H1 (cell line): ENCODE measurements at regions not wholly inside any gene's neighbourhood (a gene's known extent, or its start where the extent isn't known, plus 50 kb on each side); places are given as distances from the start of the nearest gene placed in this dataset.

Experiments used
- CTCF ChIA-PET: fragments of 300-600 bp; sonication (Branson Sonifier 250); formaldehyde crosslinking; loops from one replicate; lab custom pipeline; 2021; ENCODE audit not compliant: partially characterized antibody; lab: Charles Lee
- POLR2A ChIA-PET: fragments of 300-600 bp; sonication (Branson Sonifier 250); formaldehyde crosslinking; loops from one replicate; lab custom pipeline; 2021; ENCODE audit warnings: inconsistent platforms; ENCODE audit not compliant: partially characterized antibody; lab: Charles Lee
- DNase-seq, 2 experiments: peaks; one replicate each; pipeline versions ENCODE4 v3.0.0 to v3.0.0-alpha.2; 2010 to 2022; ENCODE audit warnings: low spot score in 2 of 2, low read depth in 1 of 2, mixed read lengths in 1 of 2
- FAIRE-seq: peaks from 2 replicates; lab custom pipeline; 2011; peaks lifted over from hg19 to GRCh38; lab: Jason Lieb, UNC
- H2AFZ ChIP-seq: 2 replicates; pipeline ENCODE4 v1.8.1; 2012; ENCODE audit warnings: low read length, inconsistent platforms
- H2AK5ac ChIP-seq: 2 replicates; pipeline ENCODE4 v1.6.1; 2013; ENCODE audit warnings: low read depth, low read length
- H2BK120ac ChIP-seq: replicated peaks from 2 replicates; pipeline ENCODE3; 2013; ENCODE audit warnings: low read depth, low read length, inconsistent platforms
- H2BK12ac ChIP-seq: 2 replicates; pipeline ENCODE4 v1.6.1; 2013; ENCODE audit warnings: low read depth, low read length
- H2BK15ac ChIP-seq: 2 replicates; pipeline ENCODE4 v1.6.1; 2013; ENCODE audit warnings: low read length
- H2BK20ac ChIP-seq: 2 replicates; pipeline ENCODE4 v1.6.1; 2013; ENCODE audit warnings: low read length
- H2BK5ac ChIP-seq: 2 replicates; pipeline ENCODE4 v1.6.1; 2013; ENCODE audit warnings: low read depth, low read length
- H3K14ac ChIP-seq: 2 replicates; pipeline ENCODE4 v1.6.1; 2013; ENCODE audit warnings: inconsistent platforms; ENCODE audit not compliant: insufficient read length
- H3K18ac ChIP-seq: 2 replicates; pipeline ENCODE4 v1.6.1; 2013; ENCODE audit warnings: low read length; ENCODE audit errors: extremely low read depth
- H3K23ac ChIP-seq: 2 replicates; pipeline ENCODE4 v1.6.1; 2013; ENCODE audit warnings: inconsistent platforms; ENCODE audit not compliant: insufficient read length
- H3K23me2 ChIP-seq: 2 replicates; pipeline ENCODE4 v1.6.1; 2013; ENCODE audit warnings: low read depth, low read length
- H3K27ac ChIP-seq: 2 replicates; pipeline ENCODE4 v1.6.1; 2011; ENCODE audit warnings: low read depth, low read length, inconsistent platforms
- H3K27me3 ChIP-seq, 4 experiments: replicated peaks in 1 of 4; 1 replicate in 1 of 4; 2 replicates in 3 of 4; pipeline versions ENCODE4 v1.6.1 to v1.8.1; 2011 to 2013; ENCODE audit warnings: low read length in 3 of 4, mild to moderate bottlenecking in 3 of 4, inconsistent platforms in 2 of 4, mixed read lengths in 2 of 4, moderate library complexity in 1 of 4; ENCODE audit not compliant: control insufficient read depth in 3 of 4, insufficient read depth in 3 of 4; ENCODE audit errors: extremely low read depth in 1 of 4
- H3K36me3 ChIP-seq, 4 experiments: 2 replicates each; pipeline versions ENCODE4 v1.6.1 to v1.8.1; 2011 to 2013; ENCODE audit warnings: mild to moderate bottlenecking in 4 of 4, low read length in 3 of 4, moderate library complexity in 2 of 4, control low read depth in 1 of 4, inconsistent platforms in 1 of 4; ENCODE audit not compliant: insufficient read depth in 4 of 4, control insufficient read depth in 2 of 4
- H3K4ac ChIP-seq: replicated peaks from 2 replicates; pipeline ENCODE3; 2013; ENCODE audit warnings: low read length, low read depth, mixed read lengths, inconsistent platforms; ENCODE audit not compliant: insufficient read length
- H3K4me1 ChIP-seq, 4 experiments: replicated peaks in 1 of 4; 1 replicate in 1 of 4; 2 replicates in 3 of 4; pipeline versions ENCODE4 v1.6.1 to v1.8.1; 2011 to 2013; ENCODE audit warnings: low read length in 3 of 4, inconsistent platforms in 2 of 4, mixed read lengths in 1 of 4; ENCODE audit not compliant: insufficient read depth in 4 of 4, control insufficient read depth in 3 of 4
- H3K4me2 ChIP-seq, 2 experiments: 2 replicates each; pipeline versions ENCODE4 v1.6.1 to v1.8.1; 2011 to 2013; ENCODE audit warnings: low read depth in 2 of 2, low read length in 2 of 2, control low read depth in 1 of 2, inconsistent platforms in 1 of 2, mild to moderate bottlenecking in 1 of 2; ENCODE audit not compliant: insufficient read depth in 1 of 2
- H3K4me3 ChIP-seq, 4 experiments: fragments of 200-600, 300-600 bp in 1 of 4; sonication (generic), shearing (Covaris generic), sonication (Bioruptor Twin) in 1 of 4; 2 replicates each; pipeline versions ENCODE4 v1.5.1 to v1.8.1; 2011 to 2016; ENCODE audit warnings: low read length in 4 of 4, low read depth in 3 of 4, control low read depth in 2 of 4, inconsistent platforms in 2 of 4, mild to moderate bottlenecking in 2 of 4, mixed read lengths in 1 of 4, moderate library complexity in 1 of 4; ENCODE audit not compliant: insufficient read depth in 2 of 4; ENCODE audit errors: extremely low read depth in 1 of 4
- H3K56ac ChIP-seq: replicated peaks from 2 replicates; pipeline ENCODE3; 2013; ENCODE audit warnings: low read depth, mild to moderate bottlenecking, mixed read lengths, low read length, inconsistent platforms; ENCODE audit not compliant: insufficient read length
- H3K79me1 ChIP-seq: 2 replicates; pipeline ENCODE4 v1.6.1; 2013; ENCODE audit warnings: low read depth, low read length, control low read depth
- H3K79me2 ChIP-seq, 2 experiments: 2 replicates each; pipeline versions ENCODE4 v1.6.1 to v1.8.1; 2012 to 2013; ENCODE audit warnings: low read length in 2 of 2, mild to moderate bottlenecking in 2 of 2, inconsistent platforms in 1 of 2; ENCODE audit not compliant: insufficient read depth in 2 of 2, control insufficient read depth in 1 of 2
- H3K9ac ChIP-seq, 4 experiments: replicated peaks in 1 of 4; 1 replicate in 1 of 4; 2 replicates in 3 of 4; pipeline versions ENCODE4 v1.6.1 to v1.8.1; 2011 to 2013; ENCODE audit warnings: low read depth in 3 of 4, low read length in 3 of 4, control low read depth in 2 of 4, mild to moderate bottlenecking in 2 of 4, moderate library complexity in 2 of 4, inconsistent platforms in 1 of 4; ENCODE audit errors: extremely low read depth in 1 of 4
- H3K9me3 ChIP-seq, 2 experiments: 2 replicates each; pipeline versions ENCODE4 v1.6.1 to v1.8.1; 2012 to 2013; ENCODE audit warnings: mild to moderate bottlenecking in 2 of 2, moderate library complexity in 2 of 2, control low read depth in 1 of 2, inconsistent platforms in 1 of 2, low read depth in 1 of 2, low read length in 1 of 2, mixed read lengths in 1 of 2; ENCODE audit not compliant: insufficient read depth in 2 of 2
- H4K20me1 ChIP-seq, 2 experiments: replicated peaks in 1 of 2; 2 replicates each; pipeline versions ENCODE3 to v1.8.1; 2011 to 2013; ENCODE audit warnings: inconsistent platforms in 2 of 2, low read length in 2 of 2, mild to moderate bottlenecking in 1 of 2; ENCODE audit not compliant: insufficient read depth in 2 of 2, control insufficient read depth in 1 of 2
- H4K5ac ChIP-seq: 2 replicates; pipeline ENCODE4 v1.6.1; 2013; ENCODE audit warnings: low read length, low read depth, mixed read lengths, inconsistent platforms; ENCODE audit not compliant: insufficient read length
- H4K8ac ChIP-seq: 2 replicates; pipeline ENCODE4 v1.8.0; 2013; ENCODE audit warnings: mild to moderate bottlenecking, moderate library complexity, low read length, inconsistent platforms; ENCODE audit not compliant: insufficient read depth; ENCODE audit errors: extremely low read depth
- H4K91ac ChIP-seq: replicated peaks from 2 replicates; pipeline ENCODE3; 2013; ENCODE audit warnings: low read length, mixed read lengths, inconsistent platforms; ENCODE audit not compliant: insufficient read length
- BCL11A ChIP-seq, 2 experiments: IDR thresholded peaks; one replicate each; pipeline ENCODE4 v1.6.1; 2011; ENCODE audit warnings: low read depth in 2 of 2, low read length in 2 of 2, mild to moderate bottlenecking in 2 of 2
- CHD1 ChIP-seq: IDR thresholded peaks from 2 replicates; pipeline ENCODE4 v1.6.1; 2012; ENCODE audit warnings: low read depth, low read length, improper control_type of control experiment
- CREB1 ChIP-seq: IDR thresholded peaks from 2 replicates; pipeline ENCODE4 v1.6.1; 2012; ENCODE audit warnings: inconsistent platforms
- EZH2 ChIP-seq: fragments of 200-600 bp; sonication (generic); IDR thresholded peaks from 2 replicates; pipeline ENCODE4 v1.7.1; 2012; ENCODE audit warnings: low read depth, mild to moderate bottlenecking, moderate library complexity, low read length, inconsistent platforms; ENCODE audit not compliant: severe bottlenecking
- JUND ChIP-seq: IDR thresholded peaks from 2 replicates; pipeline ENCODE4 v1.6.1; 2011; ENCODE audit warnings: mild to moderate bottlenecking, improper control_type of control experiment, low read length
- POU5F1 ChIP-seq: IDR thresholded peaks from 2 replicates; pipeline ENCODE4 v1.6.1; 2011; ENCODE audit warnings: low read depth, mild to moderate bottlenecking, low read length, moderate library complexity
- RAD21 ChIP-seq, 2 experiments: IDR thresholded peaks in 1 of 2; conservative IDR thresholded peaks in 1 of 2; 2 replicates each; pipeline ENCODE4 v1.6.1; 2011; ENCODE audit warnings: low read depth in 2 of 2, low read length in 2 of 2, improper control_type of control experiment in 1 of 2, inconsistent platforms in 1 of 2, mild to moderate bottlenecking in 1 of 2, moderate library complexity in 1 of 2
- RFX5 ChIP-seq: IDR thresholded peaks from 2 replicates; pipeline ENCODE4 v1.6.1; 2011; ENCODE audit warnings: low read depth, low read length, improper control_type of control experiment, borderline replicate concordance
- SP1 ChIP-seq: IDR thresholded peaks from 2 replicates; pipeline ENCODE4 v1.6.1; 2011; ENCODE audit warnings: low read depth, low read length
- SP2 ChIP-seq: IDR thresholded peaks from 2 replicates; pipeline ENCODE4 v1.6.1; 2012; ENCODE audit warnings: mild to moderate bottlenecking, low read length, inconsistent platforms
- SUZ12 ChIP-seq: fragments of 200-600 bp; sonication (generic); IDR thresholded peaks from 2 replicates; pipeline ENCODE4 v1.6.1; 2012; ENCODE audit warnings: mild to moderate bottlenecking, inconsistent platforms, low read length, moderate library complexity, mixed read lengths
- TCF12 ChIP-seq: IDR thresholded peaks from 2 replicates; pipeline ENCODE4 v1.6.1; 2011; ENCODE audit warnings: low read depth, mild to moderate bottlenecking, low read length
- WGBS, 2 experiments: shearing (Covaris generic) in 1 of 2; methylation state at CpG; one replicate each; pipeline versions ENCODE4 v1.1.6 to v1.1.7; 2013 to 2015; ENCODE audit warnings: low lambda C conversion rate in 2 of 2, mixed read lengths in 2 of 2, inconsistent platforms in 1 of 2, low coverage in 1 of 2, missing lambda C conversion rate in 1 of 2; ENCODE audit not compliant: insufficient replicate concordance in 2 of 2, insufficient coverage in 1 of 2, insufficient read length in 1 of 2; ENCODE audit errors: extremely low coverage in 1 of 2, missing lambda C conversion rate in 1 of 2; 5-methylcytosine and 5-hydroxymethylcytosine counted together
- TF ChIP-seq, protein P1 (sequence below), 3 experiments: IDR thresholded peaks; 1 replicate in 2 of 3; 2 replicates in 1 of 3; pipeline versions ENCODE4 v1.5.1 to v1.6.1; 2011; ENCODE audit warnings: low read length in 3 of 3, mild to moderate bottlenecking in 3 of 3, inconsistent platforms in 2 of 3, low read depth in 1 of 3, moderate library complexity in 1 of 3; ENCODE audit not compliant: insufficient read depth in 1 of 3; ENCODE audit errors: control extremely low read depth in 1 of 3

DNA sequence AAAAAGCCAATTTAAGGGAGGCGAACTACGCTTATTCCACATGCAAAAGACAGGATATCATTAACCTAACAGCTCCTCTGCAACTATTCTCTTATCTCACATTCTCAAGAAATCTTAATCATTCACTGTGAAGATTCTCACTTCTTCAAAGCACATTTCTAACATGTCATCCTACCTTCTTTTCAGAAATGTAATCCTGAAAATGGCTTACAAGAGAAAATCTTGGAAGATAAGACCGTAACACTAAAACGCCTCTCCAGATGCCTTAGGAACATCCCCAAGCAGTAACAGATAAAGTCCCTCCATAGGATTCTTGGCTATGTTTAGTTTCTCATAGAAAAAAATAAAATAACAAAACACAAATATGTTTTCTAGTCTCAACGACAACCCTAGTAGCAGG is 373.9 kb upstream of the CNTNAP5 start:
- H4K91ac ChIP-seq = no peak overlapping the region
- H3K23me2 ChIP-seq = no peaks in the 10 kb centered on the region
- H3K56ac ChIP-seq = no peak overlapping the region
- H2BK120ac ChIP-seq = no peak overlapping the region
- no peak overlapping the region for H3K14ac ChIP-seq
- H4K20me1 ChIP-seq = no peaks in the 10 kb centered on the region
- no peak overlapping the region for H2BK5ac ChIP-seq
- H3K4me1 ChIP-seq = no peaks in the 10 kb centered on the region
- no peaks in the 10 kb centered on the region for H3K27me3 ChIP-seq
- ChIA-PET CTCF (interaction anchor here (0.8 kb wide), 1 partner anchor 10 kb away, joined by 3 read pairs; no protein-coding TSS in a partner anchor), POLR2A (interaction anchor here (0.7 kb wide), 1 partner anchor 10 kb away, joined by 3 read pairs; no protein-coding TSS in a partner anchor)
- FAIRE-seq (no peak), DNase-seq (no peak)
- H3K79me1 ChIP-seq = no peaks in the 10 kb centered on the region
- no peak overlapping the region for H4K5ac ChIP-seq
- H3K18ac ChIP-seq = no peak overlapping the region
- H2AK5ac ChIP-seq = no peak overlapping the region
- no peak overlapping the region for H3K4me2 ChIP-seq
- WGBS, 2 experiments = 92% methylated on average over 5 of the region's 5 CpGs; no CpG with 5 or more reads in 1 of the 2 experiments
- no peak overlapping the region for H3K27ac ChIP-seq
- no peaks in the 10 kb centered on the region for H3K79me2 ChIP-seq
- H2BK20ac ChIP-seq = no peak overlapping the region
- no peak overlapping the region for H2BK15ac ChIP-seq
- no peak overlapping the region for H2BK12ac ChIP-seq
- H3K9me3 ChIP-seq = no peaks in the 10 kb centered on the region
- H3K4me3 ChIP-seq = no peak overlapping the region
- no peak overlapping the region for H3K9ac ChIP-seq
- H3K4ac ChIP-seq = no peak overlapping the region
- no peak overlapping the region for H2AFZ ChIP-seq
- H4K8ac ChIP-seq = no peak overlapping the region
- H3K23ac ChIP-seq = no peak overlapping the region
- no peaks in the 10 kb centered on the region for H3K36me3 ChIP-seq
- TF ChIP-seq EZH2 (no peak), POU5F1 (no peak), SP2 (no peak), SUZ12 (no peak), CHD1 (no peak), BCL11A (IDR thresholded peaks at IDR 0.05; ENCODE audit: low read depth in 2 of 2, low read length in 2 of 2) (no peak), SP1 (no peak), JUND (no peak), RAD21 (IDR thresholded peaks at IDR 0.05 in 1 of 2, conservative IDR thresholded peaks at IDR 0.05 in 1 of 2; ENCODE audit: low read depth in 2 of 2, low read length in 2 of 2) (no peak), CREB1 (no peak), TCF12 (no peak), RFX5 (no peak)
- TF ChIP-seq, protein P1, sequence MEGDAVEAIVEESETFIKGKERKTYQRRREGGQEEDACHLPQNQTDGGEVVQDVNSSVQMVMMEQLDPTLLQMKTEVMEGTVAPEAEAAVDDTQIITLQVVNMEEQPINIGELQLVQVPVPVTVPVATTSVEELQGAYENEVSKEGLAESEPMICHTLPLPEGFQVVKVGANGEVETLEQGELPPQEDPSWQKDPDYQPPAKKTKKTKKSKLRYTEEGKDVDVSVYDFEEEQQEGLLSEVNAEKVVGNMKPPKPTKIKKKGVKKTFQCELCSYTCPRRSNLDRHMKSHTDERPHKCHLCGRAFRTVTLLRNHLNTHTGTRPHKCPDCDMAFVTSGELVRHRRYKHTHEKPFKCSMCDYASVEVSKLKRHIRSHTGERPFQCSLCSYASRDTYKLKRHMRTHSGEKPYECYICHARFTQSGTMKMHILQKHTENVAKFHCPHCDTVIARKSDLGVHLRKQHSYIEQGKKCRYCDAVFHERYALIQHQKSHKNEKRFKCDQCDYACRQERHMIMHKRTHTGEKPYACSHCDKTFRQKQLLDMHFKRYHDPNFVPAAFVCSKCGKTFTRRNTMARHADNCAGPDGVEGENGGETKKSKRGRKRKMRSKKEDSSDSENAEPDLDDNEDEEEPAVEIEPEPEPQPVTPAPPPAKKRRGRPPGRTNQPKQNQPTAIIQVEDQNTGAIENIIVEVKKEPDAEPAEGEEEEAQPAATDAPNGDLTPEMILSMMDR (IDR thresholded peaks at IDR 0.05; ENCODE audit: control extremely low read depth in 1 of 3, insufficient read depth in 1 of 3, low read depth in 1 of 3, low read length in 3 of 3) = no peak
